Trophoblast cell (in vitro differentiated cells and primary cell): ENCODE measurements at regions not wholly inside any gene's neighbourhood (a gene's known extent, or its start where the extent isn't known, plus 50 kb on each side); places are given as distances from the start of the nearest gene placed in this dataset.
A peak's percentile ranks its signal among the peaks of the same experiment; 100 is the strongest.

ENCODE experiments used
- DNase-seq, 2 donors: peaks; one replicate each; pipeline ENCODE4 v3.0.0-alpha.2; 2016
- H2AFZ ChIP-seq: 2 replicates; pipeline ENCODE4 v1.6.1; 2013; ENCODE audit warnings: low read length, moderate library complexity, mild to moderate bottlenecking; ENCODE audit not compliant: insufficient read depth, poor library complexity
- H2AK5ac ChIP-seq: 2 replicates; pipeline ENCODE4 v1.6.1; 2013; ENCODE audit warnings: mild to moderate bottlenecking, low read length
- H2BK120ac ChIP-seq: 2 replicates; pipeline ENCODE4 v1.6.1; 2013; ENCODE audit warnings: low read length, mild to moderate bottlenecking, moderate library complexity; ENCODE audit not compliant: insufficient read depth, poor library complexity
- H2BK12ac ChIP-seq: 2 replicates; pipeline ENCODE4 v1.6.1; 2013; ENCODE audit warnings: mild to moderate bottlenecking, low read length, moderate library complexity
- H2BK5ac ChIP-seq: 2 replicates; pipeline ENCODE4 v1.6.1; 2013; ENCODE audit warnings: low read length, low read depth, moderate library complexity, mild to moderate bottlenecking; ENCODE audit not compliant: poor library complexity
- H3K14ac ChIP-seq: 2 replicates; pipeline ENCODE4 v1.6.1; 2013; ENCODE audit warnings: mild to moderate bottlenecking, low read length
- H3K18ac ChIP-seq: 2 replicates; pipeline ENCODE4 v1.6.1; 2013; ENCODE audit warnings: mild to moderate bottlenecking, low read length
- H3K23ac ChIP-seq: 2 replicates; pipeline ENCODE4 v1.6.1; 2013; ENCODE audit warnings: low read length
- H3K27ac ChIP-seq: 2 replicates; pipeline ENCODE4 v1.5.1; 2013; ENCODE audit warnings: low read depth, mild to moderate bottlenecking, inconsistent platforms, low read length, moderate library complexity
- H3K27me3 ChIP-seq: 2 replicates; pipeline ENCODE4 v1.6.1; 2013; ENCODE audit warnings: inconsistent platforms, mild to moderate bottlenecking, low read length, moderate library complexity; ENCODE audit not compliant: insufficient read depth
- H3K36me3 ChIP-seq, 2 experiments: 1 replicate in 1 of 2; 2 replicates in 1 of 2; pipeline ENCODE4 v1.6.1; 2013; ENCODE audit warnings: low read length in 2 of 2, mild to moderate bottlenecking in 2 of 2, moderate library complexity in 1 of 2; ENCODE audit not compliant: insufficient read depth in 2 of 2, control insufficient read depth in 1 of 2
- H3K4ac ChIP-seq: 2 replicates; pipeline ENCODE4 v1.6.1; 2013; ENCODE audit warnings: low read depth, mild to moderate bottlenecking, low read length, moderate library complexity
- H3K4me1 ChIP-seq, 2 experiments: 1 replicate in 1 of 2; 2 replicates in 1 of 2; pipeline ENCODE4 v1.6.1; 2013; ENCODE audit warnings: low read length in 2 of 2, mild to moderate bottlenecking in 2 of 2, moderate library complexity in 1 of 2; ENCODE audit not compliant: insufficient read depth in 2 of 2, control insufficient read depth in 1 of 2
- H3K4me2 ChIP-seq: 2 replicates; pipeline ENCODE4 v1.6.1; 2013; ENCODE audit warnings: inconsistent platforms, mild to moderate bottlenecking, low read length, moderate library complexity
- H3K4me3 ChIP-seq: 2 replicates; pipeline ENCODE4 v1.5.1; 2013; ENCODE audit warnings: mild to moderate bottlenecking, low read depth, low read length, inconsistent platforms
- H3K79me1 ChIP-seq: one replicate; pipeline ENCODE4 v1.6.1; 2013; ENCODE audit warnings: low read length
- H3K79me2 ChIP-seq: 2 replicates; pipeline ENCODE4 v1.6.1; 2013; ENCODE audit warnings: low read length, mild to moderate bottlenecking; ENCODE audit not compliant: control insufficient read depth, insufficient read depth, poor library complexity
- H3K9ac ChIP-seq: 2 replicates; pipeline ENCODE4 v1.6.1; 2013; ENCODE audit warnings: mild to moderate bottlenecking, low read length
- H3K9me3 ChIP-seq: 2 replicates; pipeline ENCODE4 v1.6.1; 2013; ENCODE audit warnings: low read depth, mild to moderate bottlenecking, control low read depth, inconsistent platforms, low read length; ENCODE audit not compliant: insufficient read depth
- H4K12ac ChIP-seq: 2 replicates; pipeline ENCODE4 v1.6.1; 2013; ENCODE audit warnings: low read depth, mild to moderate bottlenecking, low read length, moderate library complexity
- H4K8ac ChIP-seq: 2 replicates; pipeline ENCODE4 v1.6.1; 2013; ENCODE audit warnings: low read depth, mild to moderate bottlenecking, low read length, moderate library complexity
- H4K91ac ChIP-seq: one replicate; pipeline ENCODE4 v1.6.1; 2013; ENCODE audit warnings: low read depth, mild to moderate bottlenecking, low read length, moderate library complexity
- WGBS: extraction: QIAGEN DNeasy Blood & Tissue Kit; methylation state at CpG from one replicate; pipeline ENCODE4 v1.1.7; 2013; ENCODE audit warnings: missing lambda C conversion rate; ENCODE audit not compliant: insufficient read length, insufficient coverage; ENCODE audit errors: extremely low coverage; 5-methylcytosine and 5-hydroxymethylcytosine counted together

- Histone ChIP-seq H3K9ac (no peak overlapping the region), H3K18ac (no peak overlapping the region)
- WGBS = no CpG with 5 or more reads among the region's 5 CpGs
These were observed 65.2 kb upstream of the CTSC start for GRCh38 chr11:88402784-88403183.

DNA sequence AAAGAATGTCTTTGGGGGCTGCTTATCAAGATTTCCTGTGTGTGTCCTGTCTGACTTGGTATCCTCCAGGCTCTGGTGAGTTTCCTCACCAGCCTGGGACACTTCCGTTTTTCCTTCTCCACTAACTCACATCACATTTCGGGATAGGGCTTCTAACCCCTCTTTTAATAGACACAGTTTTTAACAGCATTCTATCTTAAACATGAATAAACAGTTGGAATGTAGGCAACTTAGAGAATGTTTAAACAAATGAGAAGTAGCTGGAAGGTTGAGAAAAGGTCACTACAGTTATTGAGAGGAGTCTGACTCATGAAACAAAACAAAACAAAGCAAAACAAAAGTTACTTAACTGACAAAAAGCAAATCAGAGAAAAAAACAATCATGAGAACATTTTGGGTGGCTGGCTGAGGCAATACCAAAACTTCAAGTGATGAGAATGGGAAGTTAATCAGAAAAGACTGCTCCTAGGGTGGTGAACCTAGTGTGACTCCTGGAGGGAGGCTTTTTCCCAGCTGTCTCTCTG, 64.7 kb upstream of the CTSC start:
- no peak overlapping the region for H3K18ac ChIP-seq
- peaks cover 0 to 4% of the 10 kb centered on the region in 2 experiments for H3K4me1 ChIP-seq
- no CpG with 5 or more reads among the region's 2 CpGs for WGBS

More at GRCh38 chr11:88402784-88403183, 65.2 kb upstream of the CTSC start:
- Histone ChIP-seq H2BK5ac (no peak overlapping the region), H4K91ac (no peak overlapping the region), H3K9me3 (no peaks in the 10 kb centered on the region), H3K79me1 (no peaks in the 10 kb centered on the region), H3K14ac (no peak overlapping the region), H3K4ac (no peak overlapping the region), H3K23ac (no peak overlapping the region), H4K12ac (no peak overlapping the region), H3K4me2 (no peak overlapping the region), H3K27me3 (no peaks in the 10 kb centered on the region), H3K4me3 (no peak overlapping the region), H2BK120ac (no peak overlapping the region), H4K8ac (no peak overlapping the region), H2AK5ac (no peak overlapping the region), H3K79me2 (no peaks in the 10 kb centered on the region), H2AFZ (no peak overlapping the region), H2BK12ac (no peak overlapping the region), H3K27ac (no peak overlapping the region), H3K4me1 (peaks cover 0 to 2% of the 10 kb centered on the region in 2 experiments), H3K36me3 (no peaks in the 10 kb centered on the region)
- DNase-seq = no peak

DNA sequence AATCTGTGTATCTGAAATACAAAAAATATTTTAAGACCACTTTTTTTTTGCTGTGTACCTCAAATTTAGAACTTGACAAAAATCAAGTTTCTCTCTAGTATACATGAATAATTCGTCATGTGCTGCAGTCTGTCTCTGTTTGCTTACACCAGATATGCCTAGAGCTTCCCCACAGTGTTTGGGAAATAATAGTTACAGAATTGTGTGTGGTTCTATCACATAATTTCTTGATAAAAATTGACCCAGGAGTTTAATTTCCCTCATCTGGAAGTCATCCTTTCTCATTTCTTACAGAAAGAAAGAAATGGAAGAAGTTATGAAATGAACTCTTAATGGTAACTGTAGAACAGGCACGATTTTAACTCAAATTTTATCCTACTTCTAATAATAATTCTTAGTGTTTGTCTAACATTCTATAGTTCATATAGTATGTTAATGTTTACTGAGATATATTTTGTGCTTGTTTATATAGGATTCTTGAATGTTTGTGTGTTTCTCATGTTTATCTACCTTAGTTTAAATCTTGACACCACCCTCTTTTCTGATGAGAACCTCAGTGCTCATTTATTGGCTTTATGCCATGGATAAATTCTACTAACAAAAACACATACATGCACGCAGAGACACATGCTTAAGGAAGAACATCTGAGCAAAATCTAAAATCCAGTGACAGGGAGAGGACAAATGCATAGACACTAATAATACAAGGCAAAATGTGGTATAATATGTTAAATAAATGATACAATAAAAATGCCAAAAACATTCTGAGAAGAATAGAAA, 61.4 kb upstream of the CTSC start:
- Histone ChIP-seq H2BK5ac (no peak overlapping the region), H4K8ac (no peak overlapping the region), H3K14ac (no peak overlapping the region), H2BK120ac (no peak overlapping the region), H3K79me2 (no peaks in the 10 kb centered on the region), H3K9ac (no peak overlapping the region), H3K36me3 (no peaks in the 10 kb centered on the region), H3K27me3 (no peaks in the 10 kb centered on the region), H4K91ac (no peak overlapping the region), H3K23ac (no peak overlapping the region), H3K4me1 (peaks cover 0 to 4% of the 10 kb centered on the region in 2 experiments), H3K18ac (no peak overlapping the region), H3K9me3 (no peaks in the 10 kb centered on the region), H2BK12ac (no peak overlapping the region), H2AK5ac (no peak overlapping the region), H4K12ac (no peak overlapping the region), H3K79me1 (no peaks in the 10 kb centered on the region), H3K4me3 (no peak overlapping the region), H2AFZ (no peak overlapping the region), H3K4me2 (no peak overlapping the region), H3K4ac (no peak overlapping the region), H3K27ac (no peak overlapping the region)
- DNase-seq = no peak
- no CpG with 5 or more reads among the region's 3 CpGs for WGBS

More for the DNA sequence above, 64.7 kb upstream of the CTSC start:
- Histone ChIP-seq H3K23ac (no peak overlapping the region), H3K4ac (no peak overlapping the region), H3K79me1 (no peaks in the 10 kb centered on the region), H3K14ac (no peak overlapping the region), H4K12ac (no peak overlapping the region), H2BK120ac (no peak overlapping the region), H3K4me2 (no peak overlapping the region), H3K79me2 (no peaks in the 10 kb centered on the region), H3K27ac (no peak overlapping the region), H3K36me3 (no peaks in the 10 kb centered on the region), H3K9me3 (no peaks in the 10 kb centered on the region), H2BK5ac (no peak overlapping the region), H3K9ac (no peak overlapping the region), H2AFZ (no peak overlapping the region), H3K27me3 (no peaks in the 10 kb centered on the region), H4K91ac (no peak overlapping the region), H2AK5ac (no peak overlapping the region), H2BK12ac (no peak overlapping the region), H3K4me3 (no peak overlapping the region), H4K8ac (no peak overlapping the region)
- DNase-seq = peak in 1 of 2 donors; percentile 60

GRCh38 chr11:88398372-88398771, 60.8 kb upstream of the CTSC start:
- H2BK5ac ChIP-seq = no peak overlapping the region
- H3K9ac ChIP-seq = no peak overlapping the region
- no peak overlapping the region for H4K8ac ChIP-seq
- H3K9me3 ChIP-seq = no peaks in the 10 kb centered on the region
- peak; percentile 31 to 35 for DNase-seq
- no peak overlapping the region for H3K27ac ChIP-seq
- H4K12ac ChIP-seq = no peak overlapping the region
- no peaks in the 10 kb centered on the region for H3K79me1 ChIP-seq
- no peaks in the 10 kb centered on the region for H3K79me2 ChIP-seq
- H3K36me3 ChIP-seq = no peaks in the 10 kb centered on the region
- no peak overlapping the region for H3K4me2 ChIP-seq
- no peak overlapping the region for H2AFZ ChIP-seq
- no peak overlapping the region for H2AK5ac ChIP-seq
- H3K14ac ChIP-seq = no peak overlapping the region
- H4K91ac ChIP-seq = no peak overlapping the region
- no peak overlapping the region for H2BK12ac ChIP-seq
- no peak overlapping the region for H3K4ac ChIP-seq
- no CpG with 5 or more reads among the region's 2 CpGs for WGBS
- H3K4me3 ChIP-seq = no peak overlapping the region
- no peak overlapping the region for H2BK120ac ChIP-seq
- no peak overlapping the region for H3K18ac ChIP-seq
- no peak overlapping the region for H3K23ac ChIP-seq
- peaks cover 0 to 4% of the 10 kb centered on the region in 2 experiments for H3K4me1 ChIP-seq
- H3K27me3 ChIP-seq = no peaks in the 10 kb centered on the region
